A549 (cell line): ENCODE measurements at regions not wholly inside any gene's neighbourhood (a gene's known extent, or its start where the extent isn't known, plus 50 kb on each side); places are given as distances from the start of the nearest gene placed in this dataset.

Experiments used
- CTCF ChIP-seq: fragments of >200 bp; sonication (Bioruptor Twin); formaldehyde crosslinking; IDR thresholded peaks from 3 replicates; pipeline ENCODE4 v1.5.1; 2016
- E2F6 ChIP-seq: IDR thresholded peaks from 2 replicates; pipeline ENCODE4 v1.6.1; 2012; ENCODE audit warnings: low read depth, borderline replicate concordance
- MAFK ChIP-seq: fragments of 450-650 bp; IDR thresholded peaks from 2 replicates; pipeline ENCODE4 v1.6.1; 2014; ENCODE audit not compliant: partially characterized antibody
- MAZ ChIP-seq: fragments of 150-350 bp; IDR thresholded peaks from 2 replicates; pipeline ENCODE4 v1.6.1; 2014; ENCODE audit warnings: antibody characterized with exemption, low read depth, low read length, borderline replicate concordance
- POLR2A ChIP-seq: IDR thresholded peaks from 2 replicates; pipeline ENCODE4 v1.6.1; 2012; ENCODE audit warnings: mild to moderate bottlenecking, low read length
- RAD21 ChIP-seq, 2 experiments: fragments of >200 bp in 1 of 2; sonication (Bioruptor Twin) in 1 of 2; formaldehyde crosslinking in 1 of 2; IDR thresholded peaks in 1 of 2; conservative IDR thresholded peaks in 1 of 2; 2 replicates in 1 of 2; 3 replicates in 1 of 2; pipeline ENCODE4 v1.6.1; 2012 to 2018; ENCODE audit warnings: inconsistent platforms in 1 of 2
- SREBF2 ChIP-seq: fragments of 450-650 bp; IDR thresholded peaks from 2 replicates; pipeline ENCODE4 v1.6.1; 2014; ENCODE audit warnings: mild to moderate bottlenecking, moderate library complexity

DNA sequence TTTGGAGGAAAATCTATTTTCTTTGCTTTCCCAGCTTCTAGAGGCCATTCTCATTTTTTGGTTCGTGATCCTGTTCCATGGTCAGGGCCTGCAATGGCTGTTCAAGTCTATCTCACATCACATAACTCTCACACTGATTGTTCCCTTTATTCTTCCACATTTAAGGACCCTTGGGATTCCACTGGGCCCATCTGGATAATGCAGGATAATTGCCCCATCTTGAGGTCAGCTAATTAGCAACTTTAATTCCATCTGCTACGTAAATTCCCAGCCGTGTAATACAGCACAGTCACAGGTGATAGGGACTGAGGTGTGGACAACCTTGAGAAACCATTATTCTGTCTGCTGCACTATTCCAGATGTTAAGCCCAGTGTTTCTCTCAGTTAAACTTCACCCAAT, 311.6 kb upstream of the CNTN4 start:
- no peak for TF ChIP-seq RAD21 (conservative IDR thresholded peaks at IDR 0.05 in 1 of 2, IDR thresholded peaks at IDR 0.05 in 1 of 2)
- TF ChIP-seq POLR2A = no peak
- no peak for TF ChIP-seq SREBF2
- no peak for TF ChIP-seq E2F6
- TF ChIP-seq MAZ = no peak
- TF ChIP-seq CTCF = no peak
- no peak for TF ChIP-seq MAFK
